ENCODE measurements at regions not wholly inside any gene's neighbourhood (a gene's known extent, or its start where the extent isn't known, plus 50 kb on each side); places are given as distances from the start of the nearest gene placed in this dataset.
"Not testable (repeated sequence)": the region's sequence is repeated elsewhere in the genome, so short reads cannot be mapped to it uniquely, and the experiment has no call there.

- DNase-seq (ENCODE audit: low read depth) = no peak
Observed at GRCh38 chr5:166074582-166075481, 2216.6 kb upstream of the WWC1 start.

- no peak for DNase-seq (ENCODE audit: low read depth)
Observed at GRCh38 chr5:166083183-166083959, 2208.1 kb upstream of the WWC1 start.

GRCh38 chr5:166086568-166086967 lies 2204.9 kb upstream of the WWC1 start:
- no peak for DNase-seq (ENCODE audit: low read depth)

- no peak for DNase-seq (ENCODE audit: low read depth)
Observed at GRCh38 chr5:166088389-166089039, 2202.9 kb upstream of the WWC1 start.

- DNase-seq (ENCODE audit: low read depth) = no peak
Observed at GRCh38 chr5:166091931-166092330, 2199.5 kb upstream of the WWC1 start.

- DNase-seq (ENCODE audit: low read depth) = no peak
Observed at GRCh38 chr5:166093312-166093711, 2198.1 kb upstream of the WWC1 start.

GRCh38 chr5:166102947-166103346 lies 2188.5 kb upstream of the WWC1 start:
- no peak for DNase-seq (ENCODE audit: low read depth)

- no peak for DNase-seq (ENCODE audit: low read depth)
Observed at GRCh38 chr5:166111021-166111420, 2180.4 kb upstream of the WWC1 start.

GRCh38 chr5:166117072-166118066 lies 2174.1 kb upstream of the WWC1 start:
- no peak for DNase-seq (ENCODE audit: low read depth)

GRCh38 chr5:166119506-166119905 lies 2171.9 kb upstream of the WWC1 start:
- no peak for DNase-seq (ENCODE audit: low read depth)

GRCh38 chr5:166123717-166124116 lies 2167.7 kb upstream of the WWC1 start:
- no peak for DNase-seq (ENCODE audit: low read depth)

GRCh38 chr5:166127766-166128570 lies 2163.5 kb upstream of the WWC1 start:
- no peak for DNase-seq (ENCODE audit: low read depth)

- not testable (repeated sequence) for DNase-seq (ENCODE audit: low read depth)
Observed at GRCh38 chr5:166145107-166145506, 2146.3 kb upstream of the WWC1 start.

GRCh38 chr5:166163996-166164610 lies 2127.3 kb upstream of the WWC1 start:
- DNase-seq (ENCODE audit: low read depth) = no peak

- DNase-seq (ENCODE audit: low read depth) = no peak
Observed at GRCh38 chr5:166165596-166165995, 2125.8 kb upstream of the WWC1 start.

- no peak for DNase-seq (ENCODE audit: low read depth)
Observed at GRCh38 chr5:166166071-166166470, 2125.4 kb upstream of the WWC1 start.

- no peak for DNase-seq (ENCODE audit: low read depth)
Observed at GRCh38 chr5:166172597-166172996, 2118.8 kb upstream of the WWC1 start.

- no peak for DNase-seq (ENCODE audit: low read depth)
Observed at GRCh38 chr5:166178411-166179080, 2112.9 kb upstream of the WWC1 start.

GRCh38 chr5:166185185-166185584 lies 2106.3 kb upstream of the WWC1 start:
- DNase-seq (ENCODE audit: low read depth) = no peak
